Esophagus (tissue), 2 donors: ENCODE measurements at regions not wholly inside any gene's neighbourhood (a gene's known extent, or its start where the extent isn't known, plus 50 kb on each side); places are given as distances from the start of the nearest gene placed in this dataset.

ENCODE experiments used
- H3K27ac ChIP-seq, 2 donors: one replicate each; pipeline ENCODE4 v1.5.1; 2013; ENCODE audit warnings: low read depth in 2 of 2, mild to moderate bottlenecking in 2 of 2, inconsistent platforms in 1 of 2, low read length in 1 of 2, moderate library complexity in 1 of 2
- H3K27me3 ChIP-seq, 2 donors: one replicate each; pipeline ENCODE4 v1.6.1; 2013; ENCODE audit warnings: low read length in 2 of 2, control low read depth in 1 of 2, mild to moderate bottlenecking in 1 of 2; ENCODE audit not compliant: insufficient read depth in 2 of 2, control insufficient read depth in 1 of 2
- H3K36me3 ChIP-seq, 2 donors: one replicate each; pipeline ENCODE4 v1.6.1; 2013; ENCODE audit warnings: low read length in 1 of 2; ENCODE audit not compliant: control insufficient read depth in 2 of 2, insufficient read depth in 2 of 2
- H3K4me1 ChIP-seq, 2 donors: one replicate each; pipeline ENCODE4 v1.6.1; 2013; ENCODE audit warnings: low read length in 1 of 2; ENCODE audit not compliant: control insufficient read depth in 2 of 2, insufficient read depth in 2 of 2
- H3K4me3 ChIP-seq, 2 donors: one replicate each; pipeline ENCODE4 v1.5.1; 2013; ENCODE audit warnings: low read length in 2 of 2, mild to moderate bottlenecking in 2 of 2, low read depth in 1 of 2, moderate library complexity in 1 of 2
- H3K9me3 ChIP-seq, 2 donors: one replicate each; pipeline ENCODE4 v1.6.1; 2013; ENCODE audit warnings: mild to moderate bottlenecking in 2 of 2, low read depth in 1 of 2, low read length in 1 of 2, moderate library complexity in 1 of 2; ENCODE audit not compliant: control insufficient read depth in 2 of 2, insufficient read depth in 1 of 2
- WGBS, 2 donors: extraction: QIAGEN DNeasy Blood & Tissue Kit; methylation state at CpG; one replicate each; pipeline ENCODE4 v1.1.7; 2013; 5-methylcytosine and 5-hydroxymethylcytosine counted together
- donor health status: healthy with polysubstance abuse.
- donor health status: Bipolar disorder and iron deficiency.

- 59 to 62% methylated on average over 8 of the region's 8 CpGs for WGBS, 2 donors
- no peak overlapping the region for H3K4me3 ChIP-seq
Observed at GRCh38 chr4:26074712-26075430, 160.9 kb downstream of the SMIM20 start.

GRCh38 chr4:26075583-26075982 lies 161.6 kb downstream of the SMIM20 start:
- WGBS, 2 donors: 18 to 33% methylated on average over 1 of the region's 1 CpG
- Histone ChIP-seq H3K27me3 (no peaks in the 10 kb centered on the region), H3K4me3 (no peak overlapping the region), H3K27ac (peak overlapping the region in 1 of 2 donors; percentile 21), H3K36me3 (no peaks in the 10 kb centered on the region), H3K4me1 (no peaks in the 10 kb centered on the region), H3K9me3 (no peaks in the 10 kb centered on the region)

More at GRCh38 chr4:26074712-26075430, 160.9 kb downstream of the SMIM20 start:
- Histone ChIP-seq H3K36me3 (no peaks in the 10 kb centered on the region), H3K27me3 (no peaks in the 10 kb centered on the region), H3K9me3 (no peaks in the 10 kb centered on the region), H3K27ac (no peak overlapping the region), H3K4me1 (no peaks in the 10 kb centered on the region)

DNA sequence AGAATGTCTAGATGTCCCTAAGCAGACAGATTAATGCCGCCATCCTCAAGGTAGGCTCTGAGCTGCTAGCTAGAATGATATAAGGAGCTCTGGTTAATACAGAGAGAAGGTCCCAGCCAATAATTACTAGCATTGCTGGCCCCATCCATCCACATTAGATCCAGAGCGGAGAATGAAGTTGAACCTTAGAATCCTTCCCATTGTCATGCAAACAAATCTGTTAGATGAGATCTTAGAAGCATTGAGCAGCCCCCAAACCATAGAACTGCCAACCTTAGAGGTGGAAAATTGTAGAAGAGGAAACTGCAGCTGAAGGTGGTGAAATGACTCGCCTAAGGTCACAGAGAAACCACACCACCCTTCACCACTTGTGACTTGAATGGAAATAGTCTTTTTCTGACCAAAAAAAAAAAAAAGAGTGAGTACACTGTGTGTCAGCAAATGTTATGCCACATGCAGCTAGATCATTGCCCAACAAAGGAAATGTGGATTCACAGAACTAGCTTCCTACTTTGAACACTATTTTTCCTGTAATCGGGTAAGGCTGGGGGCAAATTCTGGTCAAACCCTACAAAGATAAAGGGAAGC lies 162.1 kb downstream of the SMIM20 start:
- Histone ChIP-seq H3K36me3 (no peaks in the 10 kb centered on the region), H3K27ac (peak overlapping the region in 1 of 2 donors; percentile 21), H3K4me3 (no peak overlapping the region), H3K9me3 (no peaks in the 10 kb centered on the region), H3K27me3 (no peaks in the 10 kb centered on the region), H3K4me1 (no peaks in the 10 kb centered on the region)
- 75 to 80% methylated on average over 4 of the region's 4 CpGs for WGBS, 2 donors

DNA sequence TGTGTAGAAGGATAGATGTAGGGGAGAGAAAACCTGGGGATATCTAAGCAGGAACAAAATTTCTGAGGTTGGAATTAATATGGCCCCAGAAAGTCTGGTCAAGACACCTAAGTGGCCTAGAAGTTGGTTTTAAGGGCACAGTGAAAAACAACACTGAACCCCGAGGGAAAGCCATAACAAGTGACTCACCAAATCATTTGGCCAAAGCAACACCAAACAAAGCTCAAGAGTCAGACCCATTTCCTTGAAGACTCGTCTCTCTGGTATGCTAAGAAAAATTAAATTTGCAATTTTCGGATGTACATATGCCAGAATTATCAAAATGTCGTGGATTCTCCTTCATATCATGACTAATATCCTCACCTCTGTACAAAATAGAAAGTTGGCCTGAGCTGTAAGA lies 162.9 kb downstream of the SMIM20 start:
- Histone ChIP-seq H3K36me3 (no peaks in the 10 kb centered on the region), H3K27ac (no peak overlapping the region), H3K4me1 (no peaks in the 10 kb centered on the region), H3K9me3 (no peaks in the 10 kb centered on the region), H3K27me3 (no peaks in the 10 kb centered on the region), H3K4me3 (no peak overlapping the region)
- WGBS, 2 donors: 68 to 80% methylated on average over 4 of the region's 4 CpGs

DNA sequence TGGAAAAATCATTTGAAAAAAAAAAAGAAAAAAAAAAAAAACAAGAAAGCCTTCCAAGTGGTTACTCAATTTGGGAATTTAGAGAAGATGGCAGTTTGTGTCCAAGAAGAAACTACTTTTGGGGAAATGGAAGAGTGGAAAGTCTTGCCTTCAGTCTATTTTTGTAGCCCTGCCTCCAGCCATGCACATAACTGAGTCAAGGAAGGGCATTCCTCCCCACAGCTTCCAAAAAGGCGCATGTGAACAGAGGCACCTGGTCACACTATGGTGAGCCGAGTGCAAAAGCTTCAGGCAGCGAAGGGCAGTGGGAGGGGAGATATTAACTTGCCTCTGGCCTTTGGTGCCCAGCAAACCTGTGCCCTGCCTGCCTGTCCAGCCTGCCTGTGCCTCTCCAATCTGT lies 163.7 kb downstream of the SMIM20 start:
- no peaks in the 10 kb centered on the region for H3K9me3 ChIP-seq
- H3K36me3 ChIP-seq: no peaks in the 10 kb centered on the region
- no peaks in the 10 kb centered on the region for H3K27me3 ChIP-seq
- H3K4me3 ChIP-seq: no peak overlapping the region
- peak overlapping the region in 1 of 2 donors; percentile 4 for H3K27ac ChIP-seq
- H3K4me1 ChIP-seq: no peaks in the 10 kb centered on the region
- WGBS, 2 donors: 90 to 92% methylated on average over 3 of the region's 3 CpGs

DNA sequence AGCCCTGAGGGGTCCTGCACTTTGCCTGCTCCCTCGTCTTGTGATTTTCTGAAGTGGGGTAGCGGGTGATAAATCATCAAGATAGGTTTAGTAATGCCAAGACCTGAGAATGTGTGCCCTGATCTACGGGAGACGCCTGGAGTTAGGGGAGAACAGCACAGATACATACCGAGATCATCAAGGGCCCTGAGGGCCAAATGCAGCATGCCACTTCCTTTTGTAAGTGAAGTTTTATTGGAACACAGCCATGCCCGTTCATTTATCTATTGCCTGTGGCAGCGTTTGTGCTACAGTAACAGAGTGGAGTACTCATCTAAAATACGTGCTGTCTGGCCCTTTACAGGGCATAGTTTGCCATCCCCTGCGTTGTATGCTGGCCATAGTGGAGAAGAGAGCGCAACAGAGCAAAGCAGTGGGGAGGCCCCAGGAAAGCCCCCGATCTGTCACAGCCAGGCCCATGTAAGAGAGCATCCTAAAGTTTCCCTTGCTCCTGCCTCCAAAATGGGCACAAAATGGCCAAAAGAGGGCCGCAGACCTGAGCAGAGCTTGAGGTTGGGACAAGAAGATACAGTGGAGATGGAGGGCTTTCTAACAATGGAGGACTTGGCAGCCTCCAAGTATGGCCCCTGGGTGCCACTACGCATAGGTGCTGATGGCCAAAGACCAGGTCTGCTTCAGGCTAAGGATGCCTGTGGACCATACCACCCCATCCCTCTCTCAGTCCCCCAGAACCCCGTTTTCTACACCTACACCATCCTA lies 167.0 kb downstream of the SMIM20 start:
- H3K4me1 ChIP-seq: no peaks in the 10 kb centered on the region
- H3K4me3 ChIP-seq: no peak overlapping the region
- no peaks in the 10 kb centered on the region for H3K36me3 ChIP-seq
- no peak overlapping the region for H3K27ac ChIP-seq
- 68 to 73% methylated on average over 14 of the region's 14 CpGs for WGBS, 2 donors
- no peaks in the 10 kb centered on the region for H3K27me3 ChIP-seq
- no peaks in the 10 kb centered on the region for H3K9me3 ChIP-seq

- no peaks in the 10 kb centered on the region for H3K36me3 ChIP-seq
- H3K27ac ChIP-seq: no peak overlapping the region
- 43 to 45% methylated on average over 6 of the region's 6 CpGs for WGBS, 2 donors
- no peaks in the 10 kb centered on the region for H3K9me3 ChIP-seq
- no peaks in the 10 kb centered on the region for H3K27me3 ChIP-seq
- H3K4me1 ChIP-seq: no peaks in the 10 kb centered on the region
- no peak overlapping the region for H3K4me3 ChIP-seq
Observed at GRCh38 chr4:26081795-26082498, 167.9 kb downstream of the SMIM20 start.

GRCh38 chr4:26082565-26082964 lies 168.5 kb downstream of the SMIM20 start:
- WGBS, 2 donors: 63 to 73% methylated on average over 5 of the region's 5 CpGs
- H3K27me3 ChIP-seq: no peaks in the 10 kb centered on the region
- no peaks in the 10 kb centered on the region for H3K36me3 ChIP-seq
- no peak overlapping the region for H3K27ac ChIP-seq
- no peaks in the 10 kb centered on the region for H3K9me3 ChIP-seq
- no peak overlapping the region for H3K4me3 ChIP-seq
- H3K4me1 ChIP-seq: no peaks in the 10 kb centered on the region

DNA sequence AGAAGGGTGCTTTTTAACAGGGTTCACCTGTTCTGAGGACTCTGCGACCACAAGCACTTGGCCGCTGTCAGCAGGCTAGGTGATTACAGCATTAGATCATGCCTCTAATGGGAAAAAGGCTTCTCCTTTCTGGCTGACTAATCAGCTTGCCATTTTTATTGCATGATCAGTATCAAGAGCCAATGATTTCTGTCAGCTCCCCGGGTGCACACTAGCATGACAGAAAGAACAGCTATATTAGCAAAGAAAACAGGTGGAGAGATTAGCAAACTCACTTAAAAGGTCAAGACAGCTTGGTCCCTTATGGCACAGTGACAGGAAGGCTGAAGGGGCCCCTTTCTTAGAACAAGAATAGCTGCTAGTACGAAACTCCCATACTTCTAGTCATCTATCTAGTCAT lies 170.0 kb downstream of the SMIM20 start:
- H3K27me3 ChIP-seq: no peaks in the 10 kb centered on the region
- no peak overlapping the region for H3K27ac ChIP-seq
- H3K36me3 ChIP-seq: no peaks in the 10 kb centered on the region
- WGBS, 2 donors: 49 to 53% methylated on average over 4 of the region's 4 CpGs
- no peaks in the 10 kb centered on the region for H3K9me3 ChIP-seq
- H3K4me3 ChIP-seq: no peak overlapping the region
- H3K4me1 ChIP-seq: no peaks in the 10 kb centered on the region
